Right cardiac atrium (tissue), 5 donors: ENCODE measurements at regions not wholly inside any gene's neighbourhood (a gene's known extent, or its start where the extent isn't known, plus 50 kb on each side); places are given as distances from the start of the nearest gene placed in this dataset.

Source experiments
- ATAC-seq, 2 donors: fragments of 200-7000 bp; cut with Tn5 transposase; one replicate each; pipeline versions ENCODE4 v1.8.0 to v1.9.1; 2020; ENCODE audit warnings: moderate library complexity in 2 of 2, mild to moderate bottlenecking in 1 of 2
- DNase-seq, 3 donors: peaks; one replicate each; pipeline ENCODE4 v3.0.0-alpha.2; 2020
- H3K27ac ChIP-seq: one replicate; pipeline ENCODE4 v1.5.1; 2013; ENCODE audit warnings: mild to moderate bottlenecking, low read length, control low read depth, moderate library complexity
- H3K27me3 ChIP-seq: one replicate; pipeline ENCODE4 v1.6.1; 2013; ENCODE audit not compliant: control insufficient read depth, insufficient read depth
- H3K4me1 ChIP-seq: one replicate; pipeline ENCODE4 v1.6.1; 2013; ENCODE audit warnings: low read length; ENCODE audit not compliant: control insufficient read depth, insufficient read depth
- H3K4me3 ChIP-seq: one replicate; pipeline ENCODE4 v1.5.1; 2013; ENCODE audit warnings: low read length, control low read depth
- H3K9me3 ChIP-seq: one replicate; pipeline ENCODE4 v1.6.1; 2013; ENCODE audit warnings: low read length; ENCODE audit not compliant: control insufficient read depth
- WGBS: extraction: QIAGEN DNeasy Blood & Tissue Kit; methylation state at CpG from one replicate; pipeline ENCODE4 v1.1.7; 2013; 5-methylcytosine and 5-hydroxymethylcytosine counted together
- intact Hi-C, 4 donors: fragments of 100-400 bp; cut with DNase I; formaldehyde crosslinking; loops; one replicate each; pipeline versions ENCODE4 v1.11.0 to v1.14.0; 2022 to 2023
- donor health status: healthy with polysubstance abuse.
- donor health status: DM: no; HTN: yes; CAD: no.
- donor health status: DM: no; HTN: no; CAD: no.
- donor health status: DM: no; HTN: yes; CAD: no; lungs with severe emphysema.
- donor health status: DM: yes; HTN: yes; CAD: no.

GRCh38 chr18:78658531-78658930 lies 321.1 kb upstream of the SALL3 start:
- Histone ChIP-seq H3K27me3 (no peaks in the 10 kb centered on the region), H3K4me1 (no peaks in the 10 kb centered on the region), H3K9me3 (no peaks in the 10 kb centered on the region), H3K27ac (no peak overlapping the region), H3K4me3 (no peak overlapping the region)
- DNase-seq (no peak), ATAC-seq (no peak)
- intact Hi-C loops = no loop called here
- WGBS = 64% methylated on average over 8 of the region's 8 CpGs

- no peaks in the 10 kb centered on the region for H3K27me3 ChIP-seq
- DNase-seq = no peak
- H3K9me3 ChIP-seq = no peaks in the 10 kb centered on the region
- WGBS = 85% methylated on average over 14 of the region's 14 CpGs
- H3K27ac ChIP-seq = no peak overlapping the region
- H3K4me3 ChIP-seq = no peak overlapping the region
- ATAC-seq = no peak
- no peaks in the 10 kb centered on the region for H3K4me1 ChIP-seq
- intact Hi-C loops = no loop called here
Measured at GRCh38 chr18:78659057-78659456, 320.6 kb upstream of the SALL3 start.

DNA sequence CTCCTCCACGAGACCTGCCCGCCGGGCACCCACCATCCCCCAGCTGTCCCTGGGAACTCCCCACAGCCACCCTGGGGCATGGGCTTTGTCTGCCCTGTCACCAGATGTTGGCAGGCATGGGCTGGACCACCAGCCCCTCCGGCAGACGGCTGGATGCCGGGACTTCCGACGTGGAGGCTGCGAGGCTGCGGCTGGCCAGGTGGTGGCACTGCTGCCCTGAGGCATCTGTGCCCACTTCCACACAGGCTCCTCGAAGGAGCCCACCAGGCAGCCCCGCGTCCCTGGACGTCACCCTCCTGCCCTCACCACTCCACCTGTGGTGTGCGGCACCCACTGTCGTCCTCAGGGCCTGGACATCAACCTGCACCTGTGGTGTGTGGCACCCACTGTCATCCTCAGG lies 319.9 kb upstream of the SALL3 start:
- 28% methylated on average over 16 of the region's 16 CpGs for WGBS
- H3K27me3 ChIP-seq = no peaks in the 10 kb centered on the region
- no peak overlapping the region for H3K27ac ChIP-seq
- intact Hi-C loops = no loop called here
- H3K4me1 ChIP-seq = no peaks in the 10 kb centered on the region
- H3K9me3 ChIP-seq = no peaks in the 10 kb centered on the region
- ATAC-seq (peak; percentile 31 to 62), DNase-seq (peak in 1 of 3 donors; percentile 74)
- no peak overlapping the region for H3K4me3 ChIP-seq

GRCh38 chr18:78660311-78660710 lies 319.3 kb upstream of the SALL3 start:
- Histone ChIP-seq H3K9me3 (no peaks in the 10 kb centered on the region), H3K27me3 (no peaks in the 10 kb centered on the region), H3K4me3 (no peak overlapping the region), H3K27ac (no peak overlapping the region), H3K4me1 (no peaks in the 10 kb centered on the region)
- ATAC-seq = no peak
- 70% methylated on average over 10 of the region's 10 CpGs for WGBS
- no peak for DNase-seq
- intact Hi-C loops = no loop called here

DNA sequence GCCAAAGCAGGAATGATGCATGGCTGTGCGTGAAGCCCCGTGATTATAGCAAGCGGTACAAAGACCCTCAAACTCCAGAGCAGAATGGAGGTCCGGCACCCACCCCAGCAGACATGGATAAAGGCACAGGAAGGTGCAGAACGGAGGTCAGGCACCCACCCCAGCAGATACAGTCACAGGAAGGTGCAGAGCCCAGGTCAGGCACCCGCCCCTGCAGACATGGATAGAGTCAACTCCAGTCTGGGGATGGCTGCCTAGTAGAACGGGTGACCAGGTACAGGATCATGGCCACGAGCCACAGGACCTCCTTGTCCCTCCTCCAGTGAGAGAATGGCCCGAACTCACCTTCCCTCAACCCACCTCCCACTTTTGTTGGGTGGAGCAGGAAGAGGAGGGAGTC lies 318.3 kb upstream of the SALL3 start:
- H3K27ac ChIP-seq = no peak overlapping the region
- no peaks in the 10 kb centered on the region for H3K9me3 ChIP-seq
- ATAC-seq (no peak), DNase-seq (no peak)
- no peaks in the 10 kb centered on the region for H3K27me3 ChIP-seq
- 86% methylated on average over 9 of the region's 9 CpGs for whole genome bisulfite sequencing
- no peaks in the 10 kb centered on the region for H3K4me1 ChIP-seq
- intact Hi-C loops = no loop called here
- H3K4me3 ChIP-seq = no peak overlapping the region

DNA sequence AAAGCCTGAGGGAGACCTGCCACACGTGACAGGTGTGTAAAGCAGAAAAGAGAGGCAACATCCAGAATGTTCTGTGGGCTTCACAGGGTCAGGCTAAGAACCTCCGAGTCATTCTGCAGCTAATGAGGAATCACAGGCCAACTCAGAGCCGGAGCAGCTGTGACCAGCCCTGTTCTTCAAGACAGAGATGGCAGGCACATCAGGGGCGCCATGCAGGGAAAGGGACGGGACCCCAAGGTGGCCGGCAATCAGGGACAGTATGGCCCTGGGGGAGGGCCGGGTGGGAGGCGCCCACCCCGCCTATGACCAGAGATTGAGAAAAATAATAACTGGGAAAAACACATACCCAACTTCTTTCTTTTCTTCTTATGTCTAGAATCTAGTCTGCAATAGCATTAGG lies 316.7 kb upstream of the SALL3 start:
- 89% methylated on average over 9 of the region's 9 CpGs for WGBS
- H3K4me3 ChIP-seq = no peak overlapping the region

GRCh38 chr18:78664048-78664447 lies 315.6 kb upstream of the SALL3 start:
- Histone ChIP-seq H3K27me3 (no peaks in the 10 kb centered on the region), H3K27ac (no peak overlapping the region), H3K4me1 (no peaks in the 10 kb centered on the region), H3K4me3 (no peak overlapping the region), H3K9me3 (no peaks in the 10 kb centered on the region)
- DNase-seq = no peak
- WGBS = 81% methylated on average over 13 of the region's 13 CpGs
- intact Hi-C loops = no loop called here
- no peak for ATAC-seq

More for the DNA sequence above, 316.7 kb upstream of the SALL3 start:
- DNase-seq (no peak), ATAC-seq (no peak)
- intact Hi-C loops = no loop called here
- no peaks in the 10 kb centered on the region for H3K4me1 ChIP-seq
- H3K9me3 ChIP-seq = no peaks in the 10 kb centered on the region
- H3K27me3 ChIP-seq = no peaks in the 10 kb centered on the region
- H3K27ac ChIP-seq = no peak overlapping the region

- no peak for DNase-seq
- no peaks in the 10 kb centered on the region for H3K9me3 ChIP-seq
Measured at GRCh38 chr18:78664848-78665247, 314.8 kb upstream of the SALL3 start.

DNA sequence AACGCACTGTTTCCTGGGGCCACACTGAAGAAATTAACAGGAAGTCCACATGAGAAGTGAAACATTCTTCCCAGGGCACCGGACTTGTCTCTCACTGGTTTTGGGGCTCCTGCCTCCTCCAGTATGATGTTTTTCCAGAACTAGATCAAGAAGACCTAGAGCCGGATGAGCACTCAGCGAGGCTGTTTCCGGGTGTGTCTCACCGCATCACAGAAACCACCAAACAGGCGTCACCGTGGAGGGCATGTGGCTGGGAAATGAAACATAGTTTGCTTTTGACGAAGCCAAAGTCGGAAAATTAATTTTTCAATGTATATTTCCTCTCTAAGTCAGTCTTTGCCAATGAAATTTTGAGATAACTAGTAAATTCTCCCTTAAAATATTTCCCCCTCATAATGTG lies 314.0 kb upstream of the SALL3 start:
- intact Hi-C loops = no loop called here
- 87% methylated on average over 10 of the region's 10 CpGs for WGBS
- ATAC-seq = no peak

More at GRCh38 chr18:78664848-78665247, 314.8 kb upstream of the SALL3 start:
- no peak overlapping the region for H3K27ac ChIP-seq
- 93% methylated on average over 5 of the region's 5 CpGs for WGBS
- H3K27me3 ChIP-seq = no peaks in the 10 kb centered on the region
- no peaks in the 10 kb centered on the region for H3K4me1 ChIP-seq
- intact Hi-C loops = no loop called here
- no peak for ATAC-seq
- no peak overlapping the region for H3K4me3 ChIP-seq

GRCh38 chr18:78666666-78667335 lies 312.8 kb upstream of the SALL3 start:
- intact Hi-C loops = no loop called here
- H3K4me1 ChIP-seq = no peaks in the 10 kb centered on the region

More for the DNA sequence above, 314.0 kb upstream of the SALL3 start:
- Histone ChIP-seq H3K9me3 (no peaks in the 10 kb centered on the region), H3K27me3 (no peaks in the 10 kb centered on the region), H3K4me1 (no peaks in the 10 kb centered on the region), H3K27ac (no peak overlapping the region), H3K4me3 (no peak overlapping the region)
- no peak for DNase-seq

GRCh38 chr18:78670778-78671391 lies 308.7 kb upstream of the SALL3 start:
- WGBS = 70% methylated on average over 14 of the region's 14 CpGs
- no peak for ATAC-seq

More at GRCh38 chr18:78666666-78667335, 312.8 kb upstream of the SALL3 start:
- Histone ChIP-seq H3K27ac (no peak overlapping the region), H3K9me3 (no peaks in the 10 kb centered on the region), H3K27me3 (no peaks in the 10 kb centered on the region), H3K4me3 (no peak overlapping the region)
- WGBS = 84% methylated on average over 13 of the region's 13 CpGs
- DNase-seq (no peak), ATAC-seq (no peak)

More at GRCh38 chr18:78670778-78671391, 308.7 kb upstream of the SALL3 start:
- Histone ChIP-seq H3K4me3 (no peak overlapping the region), H3K27me3 (no peaks in the 10 kb centered on the region), H3K27ac (no peak overlapping the region), H3K4me1 (no peaks in the 10 kb centered on the region), H3K9me3 (no peaks in the 10 kb centered on the region)
- DNase-seq = no peak
- intact Hi-C loops = no loop called here
